Keratinocyte (primary cell): ENCODE measurements at regions not wholly inside any gene's neighbourhood (a gene's known extent, or its start where the extent isn't known, plus 50 kb on each side); places are given as distances from the start of the nearest gene placed in this dataset.

ENCODE experiments used
- CTCF ChIP-seq, 3 experiments: IDR thresholded peaks in 1 of 3; conservative IDR thresholded peaks in 1 of 3; optimal IDR thresholded peaks in 1 of 3; 2 replicates in 2 of 3; 3 replicates in 1 of 3; pipeline versions ENCODE3 to v1.5.1; 2011; ENCODE audit warnings: low read length in 3 of 3, mild to moderate bottlenecking in 3 of 3, moderate library complexity in 2 of 3, control low read depth in 1 of 3, inconsistent platforms in 1 of 3; ENCODE audit not compliant: insufficient read depth in 2 of 3; ENCODE audit errors: extremely low read depth in 1 of 3
- EZH2 ChIP-seq: IDR thresholded peaks from one replicate; pipeline ENCODE4 v1.6.1; 2012; ENCODE audit warnings: inconsistent platforms, mild to moderate bottlenecking, low read length, moderate library complexity

GRCh38 chrX:113133316-113133715 lies 292.7 kb upstream of the AMOT start:
- TF ChIP-seq CTCF (optimal IDR thresholded peaks at IDR 0.05 in 1 of 3, IDR thresholded peaks at IDR 0.05 in 1 of 3, conservative IDR thresholded peaks at IDR 0.05 in 1 of 3; ENCODE audit: extremely low read depth in 1 of 3, insufficient read depth in 2 of 3, low read length in 3 of 3) (no peak), EZH2 (no peak)
